LNCaP clone FGC (cell line): ENCODE measurements at regions not wholly inside any gene's neighbourhood (a gene's known extent, or its start where the extent isn't known, plus 50 kb on each side); places are given as distances from the start of the nearest gene placed in this dataset.

Experiments used
- DNase-seq: peaks from one replicate; pipeline ENCODE4 v3.0.0-alpha.2; 2011; ENCODE audit warnings: low read depth
- H3K4me3 ChIP-seq: 2 replicates; pipeline ENCODE4 v1.5.1; 2011; ENCODE audit warnings: mild to moderate bottlenecking, low read depth, low read length, control low read depth
- TF ChIP-seq, protein P1 (sequence below): IDR thresholded peaks from 2 replicates; pipeline ENCODE4 v1.5.1; 2012; ENCODE audit warnings: mild to moderate bottlenecking; ENCODE audit not compliant: control insufficient read depth, insufficient read depth; ENCODE audit errors: extremely low read depth

DNA sequence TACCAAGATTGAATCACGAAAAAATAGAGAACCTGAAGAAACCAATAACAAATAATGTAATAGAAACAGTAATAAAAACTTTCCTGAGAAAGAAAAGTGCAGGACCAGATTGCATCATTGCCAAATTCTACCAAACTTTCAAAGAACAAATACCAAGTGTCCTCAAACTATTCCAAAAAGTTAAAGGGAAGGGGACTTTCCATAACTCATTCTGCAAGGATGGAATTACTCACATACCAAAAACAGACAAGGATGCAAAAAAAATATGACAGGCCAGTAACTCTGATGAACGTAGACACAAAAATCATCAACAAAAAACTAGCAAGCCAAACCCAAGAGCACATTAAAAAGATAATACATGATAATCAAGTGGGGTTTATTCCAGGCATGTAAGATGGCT lies 172.3 kb upstream of the SLC35G4 start:
- no peak overlapping the region for H3K4me3 ChIP-seq
- TF ChIP-seq, protein P1, sequence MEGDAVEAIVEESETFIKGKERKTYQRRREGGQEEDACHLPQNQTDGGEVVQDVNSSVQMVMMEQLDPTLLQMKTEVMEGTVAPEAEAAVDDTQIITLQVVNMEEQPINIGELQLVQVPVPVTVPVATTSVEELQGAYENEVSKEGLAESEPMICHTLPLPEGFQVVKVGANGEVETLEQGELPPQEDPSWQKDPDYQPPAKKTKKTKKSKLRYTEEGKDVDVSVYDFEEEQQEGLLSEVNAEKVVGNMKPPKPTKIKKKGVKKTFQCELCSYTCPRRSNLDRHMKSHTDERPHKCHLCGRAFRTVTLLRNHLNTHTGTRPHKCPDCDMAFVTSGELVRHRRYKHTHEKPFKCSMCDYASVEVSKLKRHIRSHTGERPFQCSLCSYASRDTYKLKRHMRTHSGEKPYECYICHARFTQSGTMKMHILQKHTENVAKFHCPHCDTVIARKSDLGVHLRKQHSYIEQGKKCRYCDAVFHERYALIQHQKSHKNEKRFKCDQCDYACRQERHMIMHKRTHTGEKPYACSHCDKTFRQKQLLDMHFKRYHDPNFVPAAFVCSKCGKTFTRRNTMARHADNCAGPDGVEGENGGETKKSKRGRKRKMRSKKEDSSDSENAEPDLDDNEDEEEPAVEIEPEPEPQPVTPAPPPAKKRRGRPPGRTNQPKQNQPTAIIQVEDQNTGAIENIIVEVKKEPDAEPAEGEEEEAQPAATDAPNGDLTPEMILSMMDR: no peak
- no peak for DNase-seq

DNA sequence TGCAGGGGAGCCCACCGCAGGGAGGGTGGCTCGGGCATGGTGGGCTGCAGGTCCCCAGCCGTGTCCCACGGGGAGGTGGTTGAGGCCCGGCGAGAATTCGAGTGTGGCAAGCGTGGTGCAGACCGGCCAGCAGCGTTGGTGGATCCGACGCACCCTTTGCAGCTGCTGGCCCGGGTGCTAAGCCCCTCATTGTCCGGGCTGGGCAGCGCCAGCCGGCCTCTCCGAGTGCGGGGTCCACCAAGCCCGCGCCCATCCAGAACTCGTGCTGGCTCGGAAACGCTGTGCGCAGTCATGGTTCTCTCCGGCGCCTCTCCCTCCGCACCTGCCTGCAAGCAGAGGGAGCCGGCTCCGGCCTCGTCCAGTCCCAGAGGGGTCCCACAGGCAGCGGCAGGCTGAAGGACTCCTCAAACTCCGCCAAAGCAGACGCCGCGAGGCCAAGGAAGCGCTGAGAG lies 177.0 kb upstream of the SLC35G4 start:
- DNase-seq: no peak
- H3K4me3 ChIP-seq: no peak overlapping the region
- TF ChIP-seq, protein P1: no peak

DNA sequence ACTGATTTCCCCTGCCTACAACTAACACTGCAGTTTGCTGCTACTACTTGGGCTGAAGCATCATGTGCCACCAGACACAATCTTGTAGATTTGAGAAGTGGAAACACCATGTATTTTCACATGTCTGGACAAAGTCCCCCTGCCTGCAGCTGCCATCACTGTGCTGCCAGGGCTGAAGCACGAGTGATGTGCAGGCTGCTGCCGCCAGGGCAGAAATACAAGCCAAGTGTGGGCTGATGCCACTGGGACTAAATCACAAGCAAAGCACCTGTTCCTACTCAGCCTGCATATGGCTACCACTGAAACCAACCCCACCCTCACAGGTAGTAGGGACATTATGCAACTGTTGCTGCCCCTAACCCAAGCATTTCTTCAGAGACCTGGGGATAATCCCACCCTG lies 179.5 kb upstream of the SLC35G4 start:
- no peak for DNase-seq
- H3K4me3 ChIP-seq: no peak overlapping the region
- TF ChIP-seq, protein P1: no peak

DNA sequence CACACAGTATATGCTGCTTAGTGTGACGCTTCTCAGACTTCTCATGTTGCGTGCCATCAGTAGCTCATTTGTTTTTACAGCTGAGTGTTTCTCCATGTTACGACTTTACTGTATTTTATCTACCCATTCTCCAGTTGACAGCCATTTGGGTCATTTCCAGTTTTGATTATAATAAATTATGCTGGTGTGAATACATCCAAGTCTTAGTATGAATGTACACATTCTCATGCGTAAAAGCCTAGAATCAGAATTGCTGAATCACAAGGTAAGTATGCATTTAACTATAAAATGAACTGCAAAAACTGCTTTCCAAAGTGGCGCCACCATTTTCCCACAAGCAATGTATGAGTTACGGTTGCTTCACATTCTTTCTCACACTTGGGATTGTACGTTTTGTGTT lies 184.2 kb upstream of the SLC35G4 start:
- no peak for DNase-seq
- TF ChIP-seq, protein P1: no peak
- H3K4me3 ChIP-seq: no peak overlapping the region

DNA sequence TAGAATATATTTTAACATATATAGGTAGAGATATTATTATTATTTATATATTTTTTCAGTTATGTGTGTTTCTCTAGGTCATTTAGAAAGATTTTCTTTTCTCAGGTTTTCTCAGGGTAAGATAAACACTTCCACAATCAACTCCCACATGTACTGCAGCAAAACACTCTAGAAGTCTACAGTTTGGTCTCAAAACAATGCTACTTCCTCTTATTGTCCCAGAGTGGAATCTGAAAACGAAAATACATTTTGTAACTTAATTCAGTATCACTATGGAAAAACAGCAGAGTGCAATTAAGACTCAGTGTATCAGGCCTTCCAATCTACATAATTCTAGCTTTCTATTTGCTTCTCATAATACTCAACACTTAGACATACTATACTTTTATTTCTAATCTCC lies 190.1 kb upstream of the SLC35G4 start:
- TF ChIP-seq, protein P1: no peak
- DNase-seq: no peak
- H3K4me3 ChIP-seq: no peak overlapping the region

DNA sequence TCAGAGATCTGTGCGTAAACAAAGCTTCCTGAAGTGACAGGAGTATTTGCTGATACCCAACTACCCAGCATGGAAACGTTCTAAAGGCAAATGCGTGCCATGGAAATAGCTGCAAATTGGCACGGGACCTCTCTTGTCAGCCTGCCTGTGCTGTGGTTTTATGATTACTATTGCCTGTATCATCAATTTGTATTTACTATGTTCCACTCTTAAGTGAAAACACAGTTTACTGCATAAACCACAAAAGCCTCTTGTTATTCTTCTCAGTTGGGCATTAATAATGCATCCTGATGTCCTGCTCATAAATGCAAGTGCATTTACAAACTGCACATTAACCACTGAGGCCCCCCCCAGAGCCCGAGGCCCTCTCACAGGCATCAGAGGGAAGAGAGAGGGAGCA lies 196.6 kb upstream of the SLC35G4 start:
- DNase-seq: no peak
- H3K4me3 ChIP-seq: no peak overlapping the region
- TF ChIP-seq, protein P1: no peak

DNA sequence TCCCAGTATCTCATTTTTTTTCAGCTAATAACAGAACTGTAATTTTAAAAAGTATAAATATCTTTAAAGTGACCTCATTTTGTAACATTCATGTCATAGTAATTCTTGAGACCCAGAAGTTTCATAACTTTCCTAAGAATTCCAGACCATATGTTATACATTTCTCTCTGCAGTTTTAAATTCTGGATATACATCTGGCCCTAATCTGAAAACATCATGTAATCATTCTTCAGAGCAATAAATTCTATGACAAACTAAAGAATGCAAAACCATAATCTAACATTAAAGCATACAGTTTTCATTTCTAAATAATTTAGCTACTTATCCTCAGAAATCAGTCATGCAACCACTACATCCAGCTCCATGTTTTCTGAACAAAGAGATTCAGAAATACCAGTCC lies 198.3 kb upstream of the SLC35G4 start:
- TF ChIP-seq, protein P1: no peak
- no peak for DNase-seq
- H3K4me3 ChIP-seq: no peak overlapping the region
